ENCODE measurements at regions not wholly inside any gene's neighbourhood (a gene's known extent, or its start where the extent isn't known, plus 50 kb on each side); places are given as distances from the start of the nearest gene placed in this dataset.
A peak's percentile ranks its signal among the peaks of the same experiment; 100 is the strongest.

- no peak for DNase-seq
These were observed 96.1 kb upstream of the PLXNA4 start for GRCh38 chr7:132672200-132672990.

GRCh38 chr7:132666774-132667172 is 90.5 kb upstream of the PLXNA4 start:
- DNase-seq = no peak

GRCh38 chr7:132666071-132666773 is 90.0 kb upstream of the PLXNA4 start:
- DNase-seq = no peak

GRCh38 chr7:132656846-132657776 is 80.8 kb upstream of the PLXNA4 start:
- no peak for DNase-seq

GRCh38 chr7:132656341-132656740 is 80.1 kb upstream of the PLXNA4 start:
- DNase-seq = no peak

GRCh38 chr7:132655131-132655727 is 79.0 kb upstream of the PLXNA4 start:
- DNase-seq = peak; percentile 16

- DNase-seq = no peak
These were observed 77.9 kb upstream of the PLXNA4 start for GRCh38 chr7:132654150-132654549.

- DNase-seq = no peak
These were observed 77.2 kb upstream of the PLXNA4 start for GRCh38 chr7:132653366-132653930.

GRCh38 chr7:132652507-132652906 is 76.2 kb upstream of the PLXNA4 start:
- no peak for DNase-seq

- no peak for DNase-seq
These were observed 74.2 kb upstream of the PLXNA4 start for GRCh38 chr7:132650498-132650897.

- no peak for DNase-seq
These were observed 71.0 kb upstream of the PLXNA4 start for GRCh38 chr7:132647311-132647710.

- no peak for DNase-seq
These were observed 69.8 kb upstream of the PLXNA4 start for GRCh38 chr7:132646052-132646451.

- DNase-seq = no peak
These were observed 67.0 kb upstream of the PLXNA4 start for GRCh38 chr7:132643302-132643701.

GRCh38 chr7:132641238-132641637 is 65.0 kb upstream of the PLXNA4 start:
- DNase-seq = no peak

- no peak for DNase-seq
These were observed 63.7 kb upstream of the PLXNA4 start for GRCh38 chr7:132639983-132640382.

GRCh38 chr7:132638000-132638399 is 61.7 kb upstream of the PLXNA4 start:
- no peak for DNase-seq

- DNase-seq = no peak
These were observed 60.3 kb upstream of the PLXNA4 start for GRCh38 chr7:132636581-132636980.

- DNase-seq = no peak
These were observed 58.9 kb upstream of the PLXNA4 start for GRCh38 chr7:132635127-132635526.

GRCh38 chr7:132630834-132631233 is 54.6 kb upstream of the PLXNA4 start:
- no peak for DNase-seq
